Spleen (tissue), 11 donors: ENCODE measurements at regions not wholly inside any gene's neighbourhood (a gene's known extent, or its start where the extent isn't known, plus 50 kb on each side); places are given as distances from the start of the nearest gene placed in this dataset.

Source experiments
- DNase-seq: peaks from one replicate; pipeline ENCODE4 v3.0.0-alpha.2; 2020
- H3K27ac ChIP-seq, 8 donors: fragments of 200-600 bp; sonication (generic) in 7 of 8; 1 replicate in 4 of 8; 2 replicates in 4 of 8; pipeline versions ENCODE4 v1.5.0 to v1.8.0; 2016 to 2021; ENCODE audit warnings: inconsistent platforms in 4 of 8, mild to moderate bottlenecking in 4 of 8, moderate library complexity in 1 of 8
- H3K27me3 ChIP-seq, 7 donors: fragments of 200-600 bp; sonication (generic) in 6 of 7; replicated peaks in 1 of 7; 1 replicate in 4 of 7; 2 replicates in 3 of 7; pipeline versions ENCODE4 v1.5.0 to v1.8.0; 2016 to 2021; ENCODE audit warnings: inconsistent platforms in 3 of 7, mild to moderate bottlenecking in 1 of 7
- H3K36me3 ChIP-seq, 6 donors: fragments of 200-600 bp; sonication (generic) in 5 of 6; 1 replicate in 4 of 6; 2 replicates in 2 of 6; pipeline versions ENCODE4 v1.5.0 to v1.8.0; 2016 to 2021; ENCODE audit warnings: inconsistent platforms in 2 of 6
- H3K4me1 ChIP-seq, 6 donors: fragments of 200-600 bp; sonication (generic) in 5 of 6; 1 replicate in 3 of 6; 2 replicates in 3 of 6; pipeline versions ENCODE4 v1.5.0 to v1.8.0; 2016 to 2021; ENCODE audit warnings: inconsistent platforms in 3 of 6
- H3K4me3 ChIP-seq, 8 donors: fragments of 200-600 bp; sonication (generic) in 7 of 8; 1 replicate in 4 of 8; 2 replicates in 4 of 8; pipeline versions ENCODE4 v1.5.0 to v1.8.0; 2016 to 2021; ENCODE audit warnings: inconsistent platforms in 4 of 8, mild to moderate bottlenecking in 4 of 8, moderate library complexity in 2 of 8
- H3K9me3 ChIP-seq, 8 donors: fragments of 200-600 bp; sonication (generic) in 7 of 8; 1 replicate in 4 of 8; 2 replicates in 4 of 8; pipeline versions ENCODE4 v1.5.0 to v1.8.0; 2016 to 2021; ENCODE audit warnings: inconsistent platforms in 4 of 8
- POLR2A ChIP-seq, 3 donors: fragments of 450-650 bp; IDR thresholded peaks; one replicate each; pipeline ENCODE4 v1.5.1; 2017; ENCODE audit warnings: antibody characterized with exemption in 3 of 3, mild to moderate bottlenecking in 1 of 3
- POLR2AphosphoS5 ChIP-seq, 3 donors: sonication (generic); formaldehyde crosslinking; IDR thresholded peaks; one replicate each; pipeline ENCODE4 v1.5.1; 2017; ENCODE audit warnings: antibody characterized with exemption in 3 of 3
- WGBS, 5 donors: extraction: QIAGEN DNeasy Blood & Tissue Kit in 3 of 5; methylation state at CpG; one replicate each; pipeline versions ENCODE4 v1.1.5 to v1.1.7; 2013 to 2018; 5-methylcytosine and 5-hydroxymethylcytosine counted together
- intact Hi-C: fragments of 100-400 bp; cut with DNase I; formaldehyde crosslinking; loops from one replicate; pipeline ENCODE4 v1.15.0; 2023; ENCODE audit warnings: low total_unique reads
- TF ChIP-seq, protein P1 (sequence below), 11 experiments: fragments of 200-600 bp in 7 of 11; fragments of 450-650 bp in 4 of 11; sonication (generic) in 4 of 11; IDR thresholded peaks in 8 of 11; conservative IDR thresholded peaks in 3 of 11; 1 replicate in 7 of 11; 2 replicates in 4 of 11; pipeline versions ENCODE4 v1.4.0 to v1.8.0; 2016 to 2021; ENCODE audit warnings: antibody characterized with exemption in 11 of 11, inconsistent platforms in 4 of 11, mild to moderate bottlenecking in 1 of 11
- donor health status: healthy with polysubstance abuse.
- donor health status: DM: no; HTN: no; CAD: no; lungs with moderate emphysema.
- donor health status: DM: no; HTN: no; CAD: no.
- donor health status: Bipolar disorder and iron deficiency.
- donor health status: healthy.
- donor health status: DM: no; HTN: no; CAD: no.
- donor health status: DM: yes; HTN: yes; CAD: no.

DNA sequence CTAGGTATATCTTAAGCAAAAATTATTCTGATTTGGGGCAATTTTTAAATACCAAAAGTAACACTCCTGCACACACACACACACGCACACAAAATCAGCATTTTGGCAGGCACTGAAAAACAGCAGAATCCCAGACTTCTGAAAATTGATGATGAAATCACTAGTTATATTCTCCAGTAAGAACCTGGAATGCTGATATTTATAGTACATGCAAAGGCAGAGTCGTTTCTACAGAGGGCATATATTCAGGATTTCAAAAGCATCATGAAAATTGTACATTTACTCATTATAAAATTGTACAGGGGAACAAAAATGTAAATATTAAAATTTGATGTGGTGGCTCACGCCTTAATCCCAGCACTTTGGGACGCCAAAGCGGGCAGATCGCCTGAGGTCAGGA, 352.5 kb upstream of the PITX2 start:
- TF ChIP-seq, protein P1, sequence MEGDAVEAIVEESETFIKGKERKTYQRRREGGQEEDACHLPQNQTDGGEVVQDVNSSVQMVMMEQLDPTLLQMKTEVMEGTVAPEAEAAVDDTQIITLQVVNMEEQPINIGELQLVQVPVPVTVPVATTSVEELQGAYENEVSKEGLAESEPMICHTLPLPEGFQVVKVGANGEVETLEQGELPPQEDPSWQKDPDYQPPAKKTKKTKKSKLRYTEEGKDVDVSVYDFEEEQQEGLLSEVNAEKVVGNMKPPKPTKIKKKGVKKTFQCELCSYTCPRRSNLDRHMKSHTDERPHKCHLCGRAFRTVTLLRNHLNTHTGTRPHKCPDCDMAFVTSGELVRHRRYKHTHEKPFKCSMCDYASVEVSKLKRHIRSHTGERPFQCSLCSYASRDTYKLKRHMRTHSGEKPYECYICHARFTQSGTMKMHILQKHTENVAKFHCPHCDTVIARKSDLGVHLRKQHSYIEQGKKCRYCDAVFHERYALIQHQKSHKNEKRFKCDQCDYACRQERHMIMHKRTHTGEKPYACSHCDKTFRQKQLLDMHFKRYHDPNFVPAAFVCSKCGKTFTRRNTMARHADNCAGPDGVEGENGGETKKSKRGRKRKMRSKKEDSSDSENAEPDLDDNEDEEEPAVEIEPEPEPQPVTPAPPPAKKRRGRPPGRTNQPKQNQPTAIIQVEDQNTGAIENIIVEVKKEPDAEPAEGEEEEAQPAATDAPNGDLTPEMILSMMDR (IDR thresholded peaks at IDR 0.05 in 8 of 11, conservative IDR thresholded peaks at IDR 0.05 in 3 of 11): no peak
- TF ChIP-seq POLR2AphosphoS5 (IDR thresholded peaks at IDR 0.05) (no peak), POLR2A (IDR thresholded peaks at IDR 0.05) (no peak)
- Histone ChIP-seq H3K36me3 (no peaks in the 10 kb centered on the region), H3K4me3 (no peak overlapping the region), H3K27me3 (no peaks in the 10 kb centered on the region), H3K27ac (no peak overlapping the region), H3K4me1 (no peaks in the 10 kb centered on the region), H3K9me3 (no peaks in the 10 kb centered on the region)
- DNase-seq: no peak
- intact Hi-C loops: no loop called here
- WGBS, 5 donors: 82 to 88% (median 88%) methylated on average over 6 of the region's 6 CpGs

DNA sequence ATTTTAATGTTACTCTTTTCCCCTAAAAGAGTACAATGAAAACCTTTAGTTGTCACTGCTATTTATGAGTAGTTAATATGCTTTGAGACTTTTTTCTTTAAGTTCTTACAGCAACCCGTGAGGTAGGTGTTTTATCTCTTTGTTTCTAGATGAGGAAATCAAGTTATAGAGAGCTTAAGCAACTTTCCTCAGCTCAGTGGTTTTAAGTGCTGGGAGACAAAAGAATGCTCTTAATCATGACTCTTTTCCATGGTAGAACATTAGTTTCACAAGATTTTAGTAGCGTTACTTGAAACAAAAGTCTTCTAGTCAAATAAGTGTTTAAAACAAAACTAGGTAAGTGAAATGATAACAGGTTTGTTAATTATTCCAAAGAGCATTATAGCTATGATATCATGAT, 354.7 kb upstream of the PITX2 start:
- H3K27me3 ChIP-seq: no peaks in the 10 kb centered on the region
- TF ChIP-seq POLR2AphosphoS5 (IDR thresholded peaks at IDR 0.05) (no peak), POLR2A (IDR thresholded peaks at IDR 0.05) (no peak)
- TF ChIP-seq, protein P1 (IDR thresholded peaks at IDR 0.05 in 8 of 11, conservative IDR thresholded peaks at IDR 0.05 in 3 of 11): no peak
- H3K4me3 ChIP-seq: no peak overlapping the region
- no peaks in the 10 kb centered on the region for H3K4me1 ChIP-seq
- no peak overlapping the region for H3K27ac ChIP-seq
- no peak for DNase-seq
- H3K9me3 ChIP-seq: no peaks in the 10 kb centered on the region
- 77 to 88% (median 84%) methylated on average over 2 of the region's 2 CpGs for WGBS, 5 donors
- intact Hi-C loops: no loop called here
- no peaks in the 10 kb centered on the region for H3K36me3 ChIP-seq

- TF ChIP-seq, protein P1 (IDR thresholded peaks at IDR 0.05 in 8 of 11, conservative IDR thresholded peaks at IDR 0.05 in 3 of 11): no peak
- no peak for TF ChIP-seq POLR2A (IDR thresholded peaks at IDR 0.05)
- no peak for TF ChIP-seq POLR2AphosphoS5 (IDR thresholded peaks at IDR 0.05)
- no peak for DNase-seq
- Histone ChIP-seq H3K4me1 (no peaks in the 10 kb centered on the region), H3K4me3 (no peak overlapping the region), H3K27ac (no peak overlapping the region), H3K9me3 (no peaks in the 10 kb centered on the region), H3K27me3 (no peaks in the 10 kb centered on the region), H3K36me3 (no peaks in the 10 kb centered on the region)
- 16 to 69% (median 57%) methylated on average over 2 of the region's 2 CpGs for WGBS, 5 donors
- intact Hi-C loops: no loop called here
These were observed 355.9 kb upstream of the PITX2 start for GRCh38 chr4:110978761-110979160.

DNA sequence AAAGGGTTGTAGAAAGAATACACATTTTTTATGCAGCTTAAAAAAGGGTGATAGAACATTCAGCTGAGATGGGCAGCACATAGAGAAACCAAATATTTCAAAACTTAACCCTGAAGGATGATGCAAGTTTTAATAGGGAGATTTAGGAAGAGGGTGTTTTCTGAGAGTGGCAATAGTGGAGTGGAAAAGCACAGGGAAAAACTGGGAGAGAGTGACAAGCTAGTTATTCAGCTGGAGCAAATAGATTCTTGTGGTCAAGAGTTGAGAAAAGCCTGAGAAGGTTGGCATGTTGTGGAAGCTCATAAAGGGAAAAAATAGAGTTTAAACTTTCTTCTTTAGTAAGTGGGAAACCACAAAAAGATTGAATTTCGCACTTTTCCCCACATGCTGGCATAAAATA, 359.6 kb upstream of the PITX2 start:
- no peaks in the 10 kb centered on the region for H3K36me3 ChIP-seq
- intact Hi-C loops: no loop called here
- no peaks in the 10 kb centered on the region for H3K27me3 ChIP-seq
- H3K9me3 ChIP-seq: no peaks in the 10 kb centered on the region
- H3K4me1 ChIP-seq: no peaks in the 10 kb centered on the region
- TF ChIP-seq, protein P1 (IDR thresholded peaks at IDR 0.05 in 8 of 11, conservative IDR thresholded peaks at IDR 0.05 in 3 of 11): no peak
- H3K27ac ChIP-seq: no peak overlapping the region
- 50 to 74% (median 60%) methylated on average over 1 of the region's 1 CpG for WGBS, 5 donors
- DNase-seq: no peak
- no peak overlapping the region for H3K4me3 ChIP-seq
